ENCODE measurements at regions not wholly inside any gene's neighbourhood (a gene's known extent, or its start where the extent isn't known, plus 50 kb on each side); places are given as distances from the start of the nearest gene placed in this dataset.

DNA sequence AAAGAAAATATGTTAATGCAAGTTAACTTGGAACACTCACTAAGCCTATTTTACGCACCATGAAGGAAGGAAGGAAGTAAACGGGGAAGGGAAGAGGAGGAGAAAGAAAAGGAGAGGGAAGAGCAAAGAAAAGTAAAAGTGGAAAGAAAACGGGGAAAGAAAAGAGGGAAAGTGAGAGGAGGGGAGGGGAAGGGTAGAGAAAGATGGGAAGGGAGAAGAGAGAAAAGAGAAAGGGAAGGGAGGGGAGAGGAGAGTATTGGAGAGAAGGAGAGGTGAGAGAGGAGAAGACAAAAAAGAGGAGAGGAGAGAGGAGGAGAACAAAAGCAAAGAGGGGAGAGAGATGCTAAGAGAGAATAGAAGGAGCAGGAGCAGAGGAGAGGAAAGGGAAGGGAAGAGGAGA, 224.1 kb downstream of the SLITRK2 start:
- TF ChIP-seq, protein P1, sequence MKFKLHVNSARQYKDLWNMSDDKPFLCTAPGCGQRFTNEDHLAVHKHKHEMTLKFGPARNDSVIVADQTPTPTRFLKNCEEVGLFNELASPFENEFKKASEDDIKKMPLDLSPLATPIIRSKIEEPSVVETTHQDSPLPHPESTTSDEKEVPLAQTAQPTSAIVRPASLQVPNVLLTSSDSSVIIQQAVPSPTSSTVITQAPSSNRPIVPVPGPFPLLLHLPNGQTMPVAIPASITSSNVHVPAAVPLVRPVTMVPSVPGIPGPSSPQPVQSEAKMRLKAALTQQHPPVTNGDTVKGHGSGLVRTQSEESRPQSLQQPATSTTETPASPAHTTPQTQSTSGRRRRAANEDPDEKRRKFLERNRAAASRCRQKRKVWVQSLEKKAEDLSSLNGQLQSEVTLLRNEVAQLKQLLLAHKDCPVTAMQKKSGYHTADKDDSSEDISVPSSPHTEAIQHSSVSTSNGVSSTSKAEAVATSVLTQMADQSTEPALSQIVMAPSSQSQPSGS (IDR thresholded peaks at IDR 0.05; ENCODE audit: low read length), result no peak
- TF ChIP-seq JUND (IDR thresholded peaks at IDR 0.05; ENCODE audit: low read length) (no peak), POLR2AphosphoS5 (IDR thresholded peaks at IDR 0.05; ENCODE audit: low read depth, low read length) (no peak), HDAC2 (IDR thresholded peaks at IDR 0.05; ENCODE audit: borderline replicate concordance in 1 of 2, low read depth in 2 of 2, low read length in 2 of 2) (no peak), POLR2A (IDR thresholded peaks at IDR 0.05; ENCODE audit: control extremely low read depth in 1 of 2, low read depth in 2 of 2, low read length in 2 of 2) (no peak)
